BJ (cell line): ENCODE measurements at regions not wholly inside any gene's neighbourhood (a gene's known extent, or its start where the extent isn't known, plus 50 kb on each side); places are given as distances from the start of the nearest gene placed in this dataset.

Experiments
- CTCF ChIA-PET: fragments of 350-600 bp; formaldehyde crosslinking; extraction: SDS; loops from one replicate; lab custom pipeline; 2021; ENCODE audit warnings: antibody characterized with exemption, inconsistent platforms; lab: Yijun Ruan, JAX
- POLR2A ChIA-PET: fragments of 300-600 bp; sonication (Branson Sonifier 250); formaldehyde crosslinking; extraction: SDS; loops from one replicate; lab custom pipeline; 2021; ENCODE audit warnings: antibody characterized with exemption; lab: Charles Lee
- DNase-seq: peaks from one replicate; pipeline ENCODE4 v3.0.0-alpha.2; 2011; ENCODE audit warnings: low read depth
- H3K27me3 ChIP-seq: 2 replicates; pipeline ENCODE4 v1.6.0; 2011; ENCODE audit warnings: low read length; ENCODE audit not compliant: control insufficient read depth, insufficient read depth
- H3K36me3 ChIP-seq: 2 replicates; pipeline ENCODE4 v1.5.1; 2011; ENCODE audit warnings: low read length; ENCODE audit not compliant: control insufficient read depth, insufficient read depth
- H3K4me3 ChIP-seq: 2 replicates; pipeline ENCODE4 v1.5.1; 2011; ENCODE audit warnings: low read depth, mild to moderate bottlenecking, control low read depth, low read length
- CTCF ChIP-seq: IDR thresholded peaks from 2 replicates; pipeline ENCODE4 v1.5.1; 2011; ENCODE audit warnings: low read depth, mild to moderate bottlenecking, control low read depth, inconsistent platforms, low read length, moderate library complexity; ENCODE audit not compliant: insufficient read depth

GRCh38 chr1:18560692-18561091, 70.0 kb upstream of the PAX7 start:
- H3K27me3 ChIP-seq: no peaks in the 10 kb centered on the region; the same call in 1 of the 2 replicates
- DNase-seq: no peak
- POLR2A ChIA-PET: no interaction called here
- no peak for TF ChIP-seq CTCF
- no peaks in the 10 kb centered on the region for H3K36me3 ChIP-seq
- CTCF ChIA-PET: no interaction called here
- no peak overlapping the region for H3K4me3 ChIP-seq

- H3K27me3 ChIP-seq: no peaks in the 10 kb centered on the region; the same call in 1 of the 2 replicates
- ChIA-PET CTCF (no interaction called here), POLR2A (no interaction called here)
- no peaks in the 10 kb centered on the region for H3K36me3 ChIP-seq
- TF ChIP-seq CTCF: no peak
- no peak for DNase-seq
- no peak overlapping the region for H3K4me3 ChIP-seq
These were observed 68.7 kb upstream of the PAX7 start for GRCh38 chr1:18561967-18562366.

GRCh38 chr1:18564676-18565075, 66.0 kb upstream of the PAX7 start:
- Histone ChIP-seq H3K27me3 (no peaks in the 10 kb centered on the region), H3K4me3 (no peak overlapping the region), H3K36me3 (no peaks in the 10 kb centered on the region)
- ChIA-PET CTCF (no interaction called here), POLR2A (no interaction called here)
- TF ChIP-seq CTCF: no peak
- no peak for DNase-seq

- no peak for TF ChIP-seq CTCF
- DNase-seq: no peak
- CTCF ChIA-PET: interaction anchor here (1.1 to 1.2 kb wide), 2 partner anchors 11 to 16 kb away, joined by 3 to 5 read pairs; no protein-coding TSS in a partner anchor
- POLR2A ChIA-PET: no interaction called here
- Histone ChIP-seq H3K27me3 (no peaks in the 10 kb centered on the region), H3K36me3 (no peaks in the 10 kb centered on the region), H3K4me3 (no peak overlapping the region)
These were observed 65.3 kb upstream of the PAX7 start for GRCh38 chr1:18565321-18565720.

- Histone ChIP-seq H3K36me3 (no peaks in the 10 kb centered on the region), H3K4me3 (no peak overlapping the region), H3K27me3 (no peaks in the 10 kb centered on the region)
- DNase-seq: no peak
- TF ChIP-seq CTCF: no peak
- POLR2A ChIA-PET: no interaction called here
- CTCF ChIA-PET: no interaction called here
These were observed 62.2 kb upstream of the PAX7 start for GRCh38 chr1:18568489-18568888.
